ENCODE measurements at regions not wholly inside any gene's neighbourhood (a gene's known extent, or its start where the extent isn't known, plus 50 kb on each side); places are given as distances from the start of the nearest gene placed in this dataset.

DNA sequence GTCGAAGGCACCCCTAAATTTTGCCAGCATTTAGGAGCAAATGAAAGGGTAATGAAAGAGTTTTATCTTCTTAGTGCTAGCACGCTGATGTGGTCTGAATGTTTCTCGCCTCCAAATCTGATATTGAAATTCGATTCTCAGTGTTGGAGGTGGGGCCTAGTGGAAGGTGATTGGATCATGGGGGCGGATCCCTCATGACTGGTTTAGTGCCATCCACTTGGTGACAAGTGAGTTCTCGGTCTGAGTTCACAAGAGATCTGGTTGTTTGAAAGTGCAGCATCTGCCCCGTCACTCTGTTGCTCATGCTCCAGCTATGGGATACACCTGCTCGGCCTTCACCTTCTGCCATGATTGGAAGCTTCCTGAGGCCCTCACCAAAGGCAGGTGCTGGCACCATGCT is 75.1 kb upstream of the ZBTB40 start:
- no peak for DNase-seq (ENCODE audit: low spot score)

DNA sequence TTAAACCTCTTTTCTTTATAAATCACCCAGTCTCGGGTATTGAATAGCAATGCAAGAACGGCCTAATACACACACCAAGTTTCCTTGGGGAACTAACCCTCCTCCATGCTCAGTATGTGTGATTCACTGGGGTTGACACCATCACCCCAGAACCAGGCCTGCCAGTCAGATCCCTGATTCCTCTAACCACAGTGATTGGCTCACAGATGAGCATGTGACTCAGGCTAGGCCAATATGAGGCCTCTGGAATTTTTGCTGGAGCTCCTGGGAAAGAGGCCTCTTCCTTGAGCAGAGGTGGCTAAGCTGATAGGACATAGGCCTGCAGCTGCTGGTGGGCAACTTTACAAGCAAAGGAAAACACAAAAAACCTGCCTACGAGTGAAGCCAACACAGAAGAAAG is 74.7 kb upstream of the ZBTB40 start:
- no peak for DNase-seq (ENCODE audit: low spot score)

- no peak for DNase-seq (ENCODE audit: low spot score)
Observed at GRCh38 chr1:22379566-22379965, 72.1 kb upstream of the ZBTB40 start.

DNA sequence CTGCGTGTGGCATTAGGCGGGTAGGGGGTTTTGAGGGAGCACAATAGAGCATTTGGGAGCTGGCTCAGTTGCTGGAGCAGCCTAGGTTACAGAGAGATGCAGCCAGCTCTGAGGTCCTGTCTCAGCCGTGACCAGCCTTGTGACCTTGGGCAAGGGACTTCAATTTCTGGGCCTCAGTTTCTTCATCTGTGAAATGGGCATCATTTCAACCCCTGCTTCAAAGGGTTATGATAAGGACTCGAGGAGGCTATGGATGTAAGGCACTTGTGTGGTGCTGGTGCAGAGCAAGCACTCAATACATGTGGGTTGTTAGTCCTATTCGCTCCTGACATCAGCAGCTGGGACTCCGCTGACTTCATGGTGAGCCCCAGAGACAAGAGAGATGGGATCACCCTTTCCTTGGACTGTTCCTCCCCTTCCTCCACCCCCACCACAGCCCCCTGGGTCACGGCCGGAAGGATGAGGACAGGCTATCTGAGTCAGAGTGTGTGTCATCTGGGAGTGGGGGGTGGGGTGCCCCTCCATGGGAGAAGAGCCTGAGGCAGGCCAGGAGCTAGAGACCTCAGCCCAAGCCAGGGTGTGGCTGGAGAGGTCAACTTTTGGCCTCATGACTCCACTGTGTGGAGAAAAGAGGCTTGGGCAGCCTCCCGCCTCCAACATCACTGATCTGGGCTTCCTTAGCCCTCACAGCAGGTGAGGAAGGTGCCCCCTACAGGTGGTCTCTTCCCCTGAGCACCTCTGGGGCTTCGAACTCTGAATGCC is 71.4 kb upstream of the ZBTB40 start:
- no peak for DNase-seq (ENCODE audit: low spot score)

DNA sequence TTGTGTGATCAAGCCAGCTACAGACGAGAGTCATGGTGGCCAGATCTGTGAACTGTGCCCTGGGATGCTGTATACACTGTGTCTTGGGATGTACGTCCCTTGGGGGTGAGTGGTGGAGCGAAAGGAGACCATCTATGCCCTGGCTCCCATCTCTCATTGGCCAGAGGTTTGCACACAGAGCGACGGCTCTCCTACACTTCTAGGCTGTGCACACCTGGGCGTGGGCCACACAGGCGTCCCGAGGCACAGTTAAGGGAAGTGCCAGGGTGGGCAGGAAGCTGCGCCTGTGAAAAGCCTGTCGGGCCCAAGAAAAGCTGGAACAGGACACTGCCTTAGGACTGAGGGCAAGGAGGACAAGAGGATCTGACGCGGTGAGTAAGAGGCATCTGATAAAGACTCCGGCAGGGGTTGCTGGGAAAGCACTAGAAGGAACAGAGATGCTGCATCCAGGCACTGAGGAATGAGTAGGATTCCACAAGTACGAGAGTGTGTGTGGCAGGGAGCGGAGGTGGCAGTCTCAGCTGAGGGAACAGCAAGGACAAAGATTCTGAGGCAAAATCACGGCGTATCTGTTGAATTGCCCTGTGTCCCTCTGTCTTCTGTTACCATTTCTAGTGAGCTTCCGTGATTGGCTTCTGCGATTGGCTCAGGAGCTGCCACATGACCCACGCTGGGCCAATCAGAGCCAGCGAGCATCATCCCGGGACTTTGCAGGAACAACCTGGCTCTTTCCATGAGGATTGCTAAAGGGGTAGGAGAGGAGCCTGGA is 67.9 kb upstream of the ZBTB40 start:
- no peak for DNase-seq (ENCODE audit: low spot score)

GRCh38 chr1:22385537-22385936 is 66.1 kb upstream of the ZBTB40 start:
- DNase-seq (ENCODE audit: low spot score), result no peak

- no peak for DNase-seq (ENCODE audit: low spot score)
Observed at GRCh38 chr1:22386774-22387173, 64.9 kb upstream of the ZBTB40 start.

- no peak for DNase-seq (ENCODE audit: low spot score)
Observed at GRCh38 chr1:22387919-22388580, 63.6 kb upstream of the ZBTB40 start.

DNA sequence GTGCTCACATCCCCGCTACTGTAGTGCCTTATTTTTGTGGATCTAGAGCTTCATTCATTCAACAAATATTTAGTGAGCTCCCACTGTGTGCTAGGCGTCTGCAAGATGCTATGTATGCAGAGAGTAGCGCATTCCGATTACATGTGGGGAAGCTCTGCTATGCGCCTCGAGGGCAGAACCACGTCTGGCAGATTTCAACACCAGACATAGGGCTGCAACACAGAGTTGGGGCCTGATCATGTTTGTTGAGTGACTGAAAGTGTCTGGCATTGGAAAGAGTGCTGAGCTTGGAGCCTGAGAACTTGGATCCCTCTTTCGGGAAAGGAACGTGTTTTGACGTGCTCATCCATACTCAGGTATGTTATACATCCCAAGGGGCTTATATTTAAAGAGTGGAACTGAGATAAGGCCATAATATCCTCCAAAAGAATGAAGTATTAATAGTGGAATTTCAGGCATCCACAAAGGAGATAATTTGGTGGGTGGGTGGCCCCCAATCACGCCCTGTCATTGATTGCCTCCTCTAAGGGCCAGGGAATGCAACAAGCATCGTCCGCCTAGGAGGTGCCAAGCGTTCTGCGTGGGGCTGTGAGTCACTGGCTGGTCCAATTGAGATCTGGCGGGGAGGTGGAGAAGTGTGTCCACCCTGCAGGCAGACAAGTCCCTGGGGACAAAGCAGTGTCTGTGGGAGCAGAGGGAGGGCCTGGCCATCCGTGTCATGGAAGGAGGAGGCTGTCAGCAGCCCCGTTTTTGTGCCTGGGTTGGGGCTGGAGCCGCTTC is 62.8 kb upstream of the ZBTB40 start:
- DNase-seq (ENCODE audit: low spot score), result no peak

DNA sequence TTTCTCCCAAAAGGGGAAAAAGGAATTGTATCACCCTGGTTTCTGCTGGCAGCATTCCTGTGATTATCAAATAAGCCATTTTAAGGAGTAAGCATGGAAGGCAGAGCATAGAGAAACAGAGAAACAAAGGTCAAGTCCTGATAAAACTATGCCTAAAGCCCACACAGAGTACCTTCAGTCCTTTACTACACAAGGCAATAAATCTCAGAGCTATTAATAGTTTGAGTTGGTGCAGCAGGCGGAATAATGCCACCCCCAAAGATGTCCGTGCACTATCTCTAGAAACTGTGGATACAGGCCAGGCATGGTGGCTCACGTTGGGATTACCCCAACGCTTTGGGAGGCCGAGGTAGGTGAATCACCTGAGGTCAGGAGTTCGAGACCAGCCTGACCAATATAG is 58.1 kb upstream of the ZBTB40 start:
- no peak for DNase-seq (ENCODE audit: low spot score)

DNA sequence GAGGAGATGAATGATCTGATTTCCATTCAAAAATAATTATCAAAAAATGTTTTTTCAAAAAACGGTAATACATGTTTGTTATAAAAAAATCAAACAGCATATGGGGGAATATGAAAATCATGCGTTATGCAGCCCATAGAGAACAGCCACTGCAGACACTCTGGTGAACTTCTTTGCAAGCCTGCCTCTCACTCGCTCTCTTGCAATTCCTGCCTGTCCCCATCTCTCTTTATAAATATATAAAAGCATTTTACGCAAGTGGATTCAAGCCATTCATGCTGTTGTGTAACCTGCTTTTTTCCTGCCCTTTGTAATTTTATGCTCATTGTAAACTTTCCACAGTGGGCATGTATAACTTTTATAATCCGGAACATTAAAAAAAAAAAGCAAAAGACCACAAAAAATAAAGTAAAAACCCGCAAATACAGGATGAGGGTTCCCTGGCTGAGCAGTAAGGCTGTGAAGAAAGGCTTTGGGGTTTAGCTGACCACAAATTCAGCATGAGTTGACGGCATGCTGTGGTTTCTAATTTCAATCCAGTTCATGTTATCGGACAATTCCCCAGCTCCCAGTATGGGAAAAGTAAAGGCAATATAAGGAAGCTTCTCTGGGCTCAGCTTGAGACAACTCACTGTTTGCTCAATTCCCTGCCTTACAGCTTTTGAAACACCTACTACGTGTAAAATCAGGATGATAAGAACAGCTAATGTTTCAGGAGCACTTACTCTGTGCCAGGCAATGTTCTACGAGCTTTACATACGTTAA is 52.8 kb upstream of the ZBTB40 start:
- DNase-seq (ENCODE audit: low spot score), result no peak

DNA sequence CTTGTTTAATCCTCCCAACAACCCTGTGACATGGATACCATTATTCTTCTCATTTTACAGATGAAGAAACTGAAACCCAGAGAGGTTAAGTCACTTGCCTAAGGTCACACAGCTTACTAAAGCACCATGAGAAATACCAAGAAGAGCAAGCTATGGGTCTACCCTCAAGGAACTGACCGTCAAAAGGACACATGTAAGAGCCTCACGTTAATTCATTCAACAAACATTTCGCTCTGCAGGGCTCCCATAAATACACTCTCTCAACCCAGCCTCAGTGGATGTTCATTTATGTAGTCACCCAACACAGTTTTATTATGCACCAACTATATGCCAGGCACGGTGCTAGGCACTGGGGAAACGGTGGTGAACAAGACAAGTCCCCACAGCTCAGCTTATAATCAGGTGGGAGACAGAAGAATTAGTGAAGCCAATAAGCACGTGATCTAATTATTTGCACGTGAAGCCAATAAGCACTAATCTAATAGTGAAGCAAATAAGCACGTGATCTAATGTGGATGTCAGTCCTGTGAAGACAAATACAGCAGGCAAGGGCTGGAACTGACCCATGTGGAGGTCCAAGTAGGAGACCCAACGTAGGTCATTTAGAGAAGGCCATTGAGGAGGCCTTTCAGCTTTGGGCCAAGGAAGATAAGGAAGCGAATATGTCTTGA is 52.1 kb upstream of the ZBTB40 start:
- no peak for DNase-seq (ENCODE audit: low spot score)

Measured in CD4-positive, alpha-beta T cell treated with Interleukin-6 at 100 ng/mL for 8 hours (primary cell).